GF-D8 (cell line): ENCODE measurements at regions not wholly inside any gene's neighbourhood (a gene's known extent, or its start where the extent isn't known, plus 50 kb on each side); places are given as distances from the start of the nearest gene placed in this dataset.
"Not testable (repeated sequence)": the region's sequence is repeated elsewhere in the genome, so short reads cannot be mapped to it uniquely, and the experiment has no call there.

ENCODE experiments used
- DNase-seq: peaks from one replicate; lab custom pipeline; 2025; lab: John Stamatoyannopoulos, UW

DNA sequence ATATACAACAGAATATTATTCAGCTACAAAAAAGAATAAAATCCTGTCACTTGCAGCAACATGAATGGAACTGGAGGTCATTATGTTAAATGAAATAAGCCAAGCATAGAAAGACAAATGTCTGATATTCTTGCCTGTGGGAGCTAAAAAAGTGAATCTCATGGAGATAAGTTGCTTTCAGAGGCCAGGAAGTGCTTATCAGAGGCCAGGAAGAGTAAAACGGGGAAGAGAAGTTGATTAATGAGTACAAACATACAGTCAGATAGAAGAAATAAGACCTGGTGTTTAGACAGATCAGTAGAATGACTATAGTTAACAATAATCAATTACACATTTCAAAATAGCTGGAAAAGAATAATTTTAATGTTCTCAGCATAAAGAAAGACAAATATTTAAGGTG, 54.4 kb upstream of the CPHXL start:
- DNase-seq: no peak

DNA sequence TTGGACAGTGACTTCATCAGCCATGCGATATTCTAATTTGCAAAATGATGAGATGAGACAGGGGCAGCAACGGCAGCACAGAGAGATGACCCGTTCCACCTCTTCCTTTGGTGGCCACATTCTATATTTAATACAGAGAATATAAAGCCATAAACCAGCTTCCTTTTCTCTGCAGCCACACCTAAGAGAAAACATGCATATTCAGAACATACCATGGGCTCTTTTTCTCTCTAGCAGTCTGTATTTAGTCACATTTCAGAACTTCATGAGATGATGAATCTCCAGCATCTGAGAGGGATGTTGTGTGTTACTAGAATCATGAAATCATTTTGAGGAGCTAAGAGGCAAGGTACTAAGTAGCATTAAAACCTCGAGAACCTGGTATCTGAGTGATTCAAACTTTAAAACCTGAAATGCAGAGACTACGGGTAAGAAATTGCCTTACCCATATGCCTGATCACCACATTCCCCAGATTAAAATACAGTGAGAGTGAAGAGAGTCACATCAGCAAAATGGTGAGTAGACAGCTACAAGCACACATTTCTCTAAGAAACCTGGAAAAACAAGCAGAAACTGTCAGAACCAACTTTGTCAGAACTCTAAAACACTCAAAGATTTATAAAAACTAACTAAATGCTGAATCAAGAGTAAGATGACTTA, 55.5 kb upstream of the CPHXL start:
- DNase-seq: no peak

DNA sequence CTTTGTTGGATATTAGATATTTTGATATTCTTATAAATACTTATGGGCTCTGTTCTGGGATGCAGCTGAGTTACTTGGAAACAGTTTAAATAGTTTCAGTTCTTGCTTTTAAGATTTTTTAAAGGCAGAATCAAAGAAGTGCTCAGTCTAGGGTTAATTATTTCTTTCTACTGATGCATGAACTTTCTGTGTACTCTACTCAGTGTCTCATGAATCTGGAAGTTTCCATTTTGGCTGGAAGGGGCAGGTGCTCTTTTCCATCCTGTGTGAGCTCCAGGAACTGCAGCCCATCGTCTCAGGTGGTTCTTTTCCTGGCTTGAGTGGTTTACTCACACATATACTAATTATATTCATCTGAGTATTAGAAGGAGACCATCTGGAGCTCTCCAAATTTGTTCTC, 61.1 kb upstream of the CPHXL start:
- no peak for DNase-seq

DNA sequence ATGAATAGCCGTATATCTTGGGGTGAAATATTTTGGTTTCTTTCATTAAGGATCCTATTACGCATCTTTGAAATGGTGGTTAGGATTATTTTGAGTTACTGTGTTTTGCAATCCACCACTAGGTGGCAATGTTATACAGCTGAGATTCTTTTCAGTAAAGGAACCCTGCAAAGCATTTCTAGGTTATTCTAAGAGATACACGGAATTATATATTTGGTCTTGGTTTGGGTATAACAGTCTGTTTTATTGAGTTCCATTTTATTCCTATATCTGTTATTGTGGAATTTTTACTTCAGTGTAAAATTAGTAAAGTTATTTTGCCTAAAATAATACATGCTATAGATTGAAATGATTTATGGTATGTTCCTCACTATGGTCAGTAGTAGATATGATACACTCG, 62.9 kb upstream of the CPHXL start:
- peak; percentile 13 for DNase-seq

DNA sequence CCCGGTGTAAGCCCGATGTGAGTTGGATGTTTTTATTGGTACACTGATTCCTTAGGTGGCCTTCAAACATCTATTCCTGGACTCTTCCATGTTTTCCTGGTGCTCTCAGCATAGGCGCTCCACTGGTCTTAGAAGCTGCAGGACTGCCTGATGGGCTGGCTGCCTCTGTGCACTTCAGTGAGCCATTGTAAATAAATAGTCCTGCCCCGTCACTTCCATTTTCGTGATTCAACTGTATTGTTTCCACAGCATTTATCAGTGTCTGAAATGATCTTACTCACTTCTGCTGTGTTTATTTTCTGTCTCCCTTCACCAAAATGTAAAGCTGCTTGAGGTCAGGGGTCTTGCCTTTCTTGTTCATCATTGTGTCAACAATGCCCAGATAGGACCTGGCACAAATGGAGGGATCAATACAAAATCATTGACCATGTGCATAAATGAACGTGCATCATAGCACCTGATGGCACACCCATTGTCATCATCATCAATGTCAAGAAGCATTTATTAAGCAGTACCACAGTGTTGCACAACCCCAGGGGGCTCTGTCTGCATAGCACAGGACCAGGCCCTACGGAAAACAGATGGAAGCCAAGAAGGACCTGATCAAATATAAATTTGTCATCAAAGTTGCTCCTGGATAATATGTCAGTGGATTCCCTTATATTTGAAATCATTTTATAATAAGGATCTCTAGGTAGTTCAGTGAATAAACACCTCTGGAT, 66.6 kb upstream of the CPHXL start:
- no peak for DNase-seq

DNA sequence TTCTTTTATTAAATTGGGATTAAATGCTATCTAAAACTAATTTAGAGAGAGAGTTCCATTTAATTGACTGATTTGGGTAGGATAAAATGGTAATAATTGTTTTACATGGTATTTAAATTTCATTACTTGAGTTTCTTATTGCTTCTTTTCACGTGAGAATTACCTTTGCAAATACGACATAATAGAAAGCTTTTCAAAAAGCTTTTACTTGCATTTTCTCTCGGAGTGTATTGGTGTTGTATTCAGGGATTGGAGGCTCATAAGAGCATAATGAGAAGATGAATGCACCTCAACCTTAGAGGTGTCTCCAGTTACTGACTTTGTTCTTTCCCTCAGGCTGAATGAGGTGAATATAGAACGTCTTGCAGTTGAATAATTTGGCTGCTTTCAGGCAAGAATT, 67.4 kb upstream of the CPHXL start:
- no peak for DNase-seq

DNA sequence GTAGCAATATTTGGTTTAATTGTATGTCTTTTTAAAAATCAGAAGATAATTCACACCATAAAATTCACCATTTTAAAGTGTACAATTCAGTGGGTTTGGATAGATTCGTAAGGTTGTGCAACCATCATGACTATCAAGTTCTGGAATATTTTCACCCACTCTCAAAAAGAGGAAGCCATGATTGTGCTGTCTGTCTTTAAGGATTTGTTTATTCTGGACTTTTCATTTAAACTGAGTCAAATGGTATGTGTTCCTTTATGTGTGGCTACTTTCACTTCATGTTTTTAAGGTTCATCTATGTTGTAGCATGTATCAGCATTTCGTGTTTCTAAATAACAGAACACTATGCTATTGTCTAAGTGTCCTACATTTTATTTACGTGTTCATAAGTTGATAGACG, 68.1 kb upstream of the CPHXL start:
- DNase-seq: no peak

DNA sequence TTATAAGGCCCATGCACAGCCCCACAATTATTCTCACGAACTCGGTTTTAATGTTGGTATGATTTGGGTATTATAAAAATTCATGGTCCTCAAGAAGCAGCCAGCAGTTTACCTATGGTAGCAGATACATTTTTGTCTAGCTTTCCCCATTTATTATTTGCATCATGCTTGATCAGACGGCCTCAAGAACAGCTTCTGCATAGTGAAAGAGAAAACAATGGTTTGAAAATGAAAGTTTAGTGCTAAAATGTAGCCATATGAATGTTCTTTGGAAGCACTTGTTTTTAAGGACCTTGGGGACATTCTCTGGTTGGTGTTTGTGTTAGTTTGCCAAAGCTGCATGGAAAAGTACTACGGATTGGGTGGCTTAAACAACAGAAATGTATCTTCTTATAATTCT, 72.4 kb upstream of the CPHXL start:
- no peak for DNase-seq

DNA sequence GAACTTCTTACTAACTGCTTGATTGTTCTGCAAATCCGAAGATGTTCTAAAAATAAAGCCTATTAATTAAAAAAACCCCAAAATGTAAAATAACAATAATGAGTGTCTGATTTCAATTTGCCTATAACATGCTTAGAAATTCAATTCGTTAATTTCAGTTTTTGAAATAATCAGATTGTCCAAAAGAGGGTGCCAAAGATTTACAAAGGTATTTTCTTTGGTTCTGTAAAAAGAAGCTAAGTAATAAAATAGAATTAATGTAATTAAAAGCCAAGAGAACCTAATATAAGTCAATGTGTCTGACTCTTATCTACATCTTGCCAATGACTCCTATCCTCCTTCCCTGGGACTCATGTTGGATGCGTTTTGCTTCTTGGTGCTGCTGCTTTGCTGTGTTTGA, 75.0 kb upstream of the CPHXL start:
- DNase-seq: no peak

DNA sequence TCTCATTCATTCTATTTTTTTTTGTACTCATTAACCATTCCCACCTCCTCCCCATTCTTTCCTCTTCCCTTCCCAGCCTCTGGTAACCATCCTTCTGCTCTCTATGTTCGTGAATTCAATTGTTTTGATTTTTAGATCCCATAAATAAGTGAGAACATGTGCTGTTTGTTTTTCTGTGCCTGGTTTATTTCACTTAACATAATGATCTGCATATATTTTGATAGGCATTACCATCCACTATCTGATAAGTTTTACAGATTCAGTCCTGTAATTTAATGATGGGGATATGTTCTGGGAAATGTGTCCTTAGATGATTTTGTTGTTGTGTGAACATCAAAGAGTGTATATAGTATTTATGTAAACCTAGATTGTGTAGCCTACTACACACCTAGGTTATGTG, 77.5 kb upstream of the CPHXL start:
- no peak for DNase-seq

DNA sequence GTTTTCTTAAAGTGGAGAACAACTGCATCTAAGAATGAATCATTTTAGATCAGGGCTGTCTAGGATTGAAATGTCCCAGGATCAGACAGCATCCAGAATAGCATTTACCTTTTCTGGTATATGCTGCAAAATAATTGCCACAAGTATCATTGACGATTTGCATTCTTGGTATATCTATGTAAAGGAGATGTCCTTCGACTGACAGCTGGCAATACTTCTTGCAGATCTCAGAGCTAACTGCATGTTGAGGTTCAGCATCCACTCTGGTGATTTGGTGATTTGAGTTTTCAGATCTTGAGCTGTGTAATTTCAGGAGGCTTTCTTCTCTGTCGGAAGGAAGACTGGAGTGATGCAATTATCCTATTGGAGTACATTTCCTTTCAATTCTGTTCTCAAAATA, 78.1 kb upstream of the CPHXL start:
- DNase-seq: no peak

DNA sequence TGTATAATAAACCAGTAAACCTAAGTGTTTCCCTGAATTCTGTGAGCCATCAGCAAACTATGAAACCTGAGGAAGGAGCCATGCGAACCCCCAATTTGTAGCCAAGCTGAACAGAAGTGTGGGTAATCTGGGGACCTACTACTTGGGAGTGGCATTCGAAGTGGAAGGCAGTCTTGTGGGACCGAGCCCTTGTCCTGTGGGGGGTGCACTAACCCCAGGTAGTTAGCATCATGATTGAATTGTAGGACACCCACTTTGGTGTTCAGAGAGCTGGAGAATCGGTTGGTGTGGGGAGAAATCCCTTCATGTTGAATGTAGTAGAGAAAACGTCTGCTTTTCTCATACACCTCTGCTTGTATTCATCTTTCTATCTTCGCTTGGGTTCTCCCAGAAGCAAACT, 79.7 kb upstream of the CPHXL start:
- no peak for DNase-seq

DNA sequence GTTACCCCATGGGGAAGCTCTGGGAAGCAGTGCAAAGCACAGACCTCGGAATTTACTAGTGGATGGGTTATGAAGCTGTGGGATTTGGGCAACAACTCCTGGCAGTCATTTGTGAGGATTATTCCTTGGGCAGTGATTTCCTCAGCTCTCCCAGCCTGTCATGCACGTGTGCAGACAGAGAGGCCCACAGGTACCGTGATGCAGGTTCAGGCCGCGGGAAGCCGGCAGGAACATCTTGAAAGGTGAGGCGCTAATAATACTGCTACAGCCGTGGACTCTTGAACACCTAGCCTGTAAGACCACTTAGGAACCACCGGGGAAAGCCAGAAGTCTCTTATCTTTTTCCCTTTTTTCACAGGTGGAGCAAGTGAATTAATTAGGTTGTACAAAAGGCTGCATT, 80.2 kb upstream of the CPHXL start:
- no peak for DNase-seq

DNA sequence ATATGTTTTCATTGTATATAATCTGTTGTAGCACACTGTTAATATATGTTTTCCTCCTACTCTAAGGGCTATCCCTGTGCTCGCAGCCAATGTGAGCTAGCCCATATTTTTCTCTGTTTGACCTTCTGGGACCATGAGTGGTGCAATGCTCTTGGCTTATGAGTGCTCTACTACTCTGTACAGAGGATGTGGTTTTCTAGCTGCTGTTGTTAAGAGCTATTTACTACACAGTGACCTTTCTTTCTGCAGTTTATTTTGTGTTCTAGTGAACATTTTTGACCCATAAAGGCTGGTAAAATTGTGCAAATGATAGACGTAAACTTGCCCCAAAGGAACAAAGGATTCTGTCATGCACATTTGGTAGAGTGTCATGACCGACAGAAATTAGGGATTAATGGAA, 84.1 kb upstream of the CPHXL start:
- no peak for DNase-seq

DNA sequence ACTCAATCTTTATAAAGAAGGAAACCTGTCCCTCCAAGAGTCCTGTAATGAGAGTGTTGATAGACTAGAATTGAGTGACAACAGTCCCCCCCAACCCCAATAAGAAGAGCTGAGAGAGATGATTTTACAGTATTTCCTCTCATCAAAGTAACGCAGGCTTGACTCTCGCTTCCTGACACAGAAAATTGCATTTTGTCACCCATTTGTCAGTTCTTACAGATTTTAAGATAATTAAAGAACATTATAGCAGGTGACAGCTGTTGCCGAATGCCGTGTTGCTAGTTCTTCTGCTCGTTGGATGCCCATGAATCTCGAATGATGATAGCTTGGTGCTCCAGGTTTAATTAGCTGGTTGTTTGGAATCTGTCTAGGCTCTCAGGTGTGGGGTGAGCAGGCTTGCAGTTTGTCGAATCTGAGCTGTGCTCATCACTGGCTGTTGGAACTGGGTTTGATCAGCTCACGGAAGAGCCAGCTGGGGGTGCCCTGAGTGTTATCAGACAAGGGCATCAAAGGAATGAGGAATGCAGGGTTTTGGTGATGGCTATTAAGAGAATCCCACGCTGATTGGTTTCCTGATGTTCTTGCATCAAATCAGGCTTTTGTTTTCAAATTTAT, 84.8 kb upstream of the CPHXL start:
- DNase-seq: no peak

DNA sequence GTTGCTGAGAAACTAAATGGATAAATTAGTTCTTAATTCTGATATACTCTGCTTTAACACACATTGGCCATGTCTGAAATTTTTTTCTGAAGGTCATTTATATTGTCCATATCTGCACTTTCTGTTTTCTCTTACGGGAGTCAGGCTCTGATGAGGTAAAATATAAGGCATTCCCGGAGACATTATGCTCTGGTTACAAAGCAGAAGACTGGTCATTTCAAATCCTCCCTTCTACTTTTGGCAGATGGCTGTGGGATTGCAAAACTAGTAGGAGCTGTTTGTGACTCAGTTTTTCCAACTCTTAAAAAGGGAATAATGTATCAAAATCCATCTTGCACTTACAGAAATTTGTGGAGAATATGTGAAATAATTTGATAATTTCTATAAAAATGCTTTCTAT, 92.2 kb upstream of the CPHXL start:
- DNase-seq: no peak

DNA sequence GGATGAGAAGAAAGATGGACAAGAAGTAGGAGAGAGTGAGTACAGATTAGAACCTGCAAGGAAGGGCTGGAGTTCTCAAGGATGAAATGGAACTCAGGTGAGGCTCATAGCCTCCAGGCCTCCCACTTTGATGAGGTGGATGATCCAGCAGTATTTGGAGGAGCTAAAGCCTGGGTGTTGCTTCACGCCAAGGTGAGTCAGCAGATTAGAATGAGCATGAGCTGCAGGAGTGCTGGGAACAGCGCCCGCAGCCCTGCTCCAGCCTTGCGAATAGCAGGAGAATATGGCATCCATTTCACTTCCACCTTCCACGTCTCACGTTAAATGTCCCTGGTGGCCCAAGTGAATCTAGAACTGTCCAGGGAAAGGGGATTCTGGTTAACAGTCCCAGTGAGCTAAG, 94.4 kb upstream of the CPHXL start:
- DNase-seq: no peak

DNA sequence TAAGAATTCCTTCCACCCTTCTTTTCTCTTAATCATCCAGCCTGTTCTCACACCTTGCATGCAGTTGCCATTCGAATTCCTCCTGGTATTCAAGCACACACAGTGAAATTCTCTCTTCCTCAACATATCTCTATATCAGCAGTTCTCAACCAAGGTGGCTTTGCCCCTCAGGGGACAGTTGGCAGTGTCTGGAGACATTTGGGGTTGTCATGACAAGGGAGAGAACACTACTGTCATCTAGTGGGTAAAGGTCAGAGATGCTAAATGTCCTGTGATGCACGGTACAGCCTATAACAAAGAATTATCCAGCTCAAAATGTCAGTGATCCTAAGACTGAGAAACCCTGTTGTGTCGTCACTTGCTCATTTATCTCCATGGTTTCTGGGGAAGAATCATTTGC, 94.8 kb upstream of the CPHXL start:
- no peak for DNase-seq

DNA sequence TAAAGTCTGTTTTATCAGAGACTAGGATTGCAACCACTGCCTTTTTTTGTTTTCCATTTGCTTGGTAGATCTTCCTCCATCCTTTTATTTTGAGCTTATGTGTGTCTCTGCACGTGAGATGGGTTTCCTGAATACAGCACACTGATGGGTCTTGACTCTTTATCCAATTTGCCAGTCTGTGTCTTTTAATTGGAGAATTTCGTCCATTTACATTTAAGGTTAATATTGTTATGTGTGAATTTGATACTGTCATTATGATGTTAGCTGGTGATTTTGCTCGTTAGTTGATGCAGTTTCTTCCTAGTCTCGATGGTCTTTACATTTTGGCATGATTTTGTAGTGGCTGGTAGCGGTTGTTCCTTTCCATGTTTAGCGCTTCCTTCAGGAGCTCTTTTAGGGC, 99.5 kb upstream of the CPHXL start:
- not testable (repeated sequence) for DNase-seq

DNA sequence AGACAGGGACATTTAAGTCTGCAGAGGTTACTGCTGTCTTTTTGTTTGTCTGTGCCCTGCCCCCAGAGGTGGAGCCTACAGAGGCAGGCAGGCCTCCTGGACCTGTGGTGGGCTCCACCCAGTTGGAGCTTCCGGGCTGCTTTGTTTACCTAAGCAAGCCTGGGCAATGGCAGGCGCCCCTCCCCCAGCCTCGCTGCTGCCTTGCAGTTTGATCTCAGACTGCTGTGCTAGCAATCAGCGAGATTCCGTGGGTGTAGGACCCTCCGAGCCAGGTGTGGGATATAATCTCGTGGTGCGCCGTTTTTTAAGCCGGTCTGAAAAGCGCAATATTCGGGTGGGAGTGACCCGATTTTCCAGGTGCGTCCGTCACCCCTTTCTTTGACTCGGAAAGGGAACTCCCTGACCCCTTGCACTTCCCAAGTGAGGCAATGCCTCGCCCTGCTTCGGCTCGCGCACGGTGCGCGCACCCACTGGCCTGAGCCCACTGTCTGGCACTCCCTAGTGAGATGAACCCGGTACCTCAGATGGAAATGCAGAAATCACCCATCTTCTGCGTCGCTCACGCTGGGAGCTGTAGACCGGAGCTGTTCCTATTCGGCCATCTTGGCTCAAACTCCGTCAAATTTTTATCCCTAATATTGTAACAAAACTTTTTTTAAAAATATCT, 101.2 kb upstream of the CPHXL start:
- DNase-seq: not testable (repeated sequence)

DNA sequence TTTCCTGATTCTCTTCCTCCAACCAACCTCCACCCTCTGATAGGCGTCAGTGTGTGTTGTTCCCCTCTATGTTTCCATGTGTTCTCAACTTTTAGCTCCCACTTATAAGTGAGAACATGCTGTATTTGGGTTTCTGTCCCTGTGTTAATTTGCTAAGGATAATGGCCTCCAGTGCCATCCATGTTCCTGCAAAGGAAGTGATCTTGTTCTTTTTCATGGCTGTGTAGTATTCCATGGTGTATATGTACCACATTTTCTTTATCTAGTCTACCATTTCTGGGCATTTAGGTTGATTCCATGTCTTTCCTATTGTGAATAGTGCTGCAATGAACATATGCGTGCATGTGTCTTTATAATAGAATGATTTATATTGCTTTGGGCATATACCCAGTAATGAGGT, 107.1 kb upstream of the CPHXL start:
- not testable (repeated sequence) for DNase-seq

DNA sequence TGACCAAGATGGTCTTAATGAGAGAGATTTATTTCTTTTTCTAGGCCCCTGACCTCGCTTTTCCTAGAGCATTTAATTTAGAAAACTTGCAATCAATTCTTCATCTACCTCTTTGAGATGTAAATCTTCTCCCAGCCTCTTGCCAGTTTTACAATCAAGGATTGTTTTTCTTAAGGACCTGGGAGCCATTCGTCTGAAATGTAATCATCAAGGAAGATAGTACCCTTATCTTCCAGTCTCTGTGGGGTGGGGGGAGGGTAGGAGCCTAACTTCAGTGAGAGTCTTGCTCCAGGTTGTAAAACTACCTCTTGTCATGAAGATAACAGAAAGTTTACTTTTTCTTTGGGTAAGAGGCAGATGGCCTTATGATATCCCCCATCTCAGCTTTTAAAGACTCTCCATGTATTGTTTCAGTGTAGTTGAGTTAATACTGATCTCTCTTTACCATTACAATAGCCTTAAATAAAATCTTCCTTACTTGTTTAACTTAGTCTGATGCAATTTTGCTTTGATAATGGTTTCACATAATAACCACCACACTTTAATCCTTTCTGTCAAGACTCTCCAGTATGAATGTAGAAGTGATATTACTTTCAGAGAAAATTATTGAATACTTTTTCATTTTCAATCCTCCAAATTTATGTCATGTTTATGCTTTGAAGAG, 110.2 kb upstream of the CPHXL start:
- no peak for DNase-seq

DNA sequence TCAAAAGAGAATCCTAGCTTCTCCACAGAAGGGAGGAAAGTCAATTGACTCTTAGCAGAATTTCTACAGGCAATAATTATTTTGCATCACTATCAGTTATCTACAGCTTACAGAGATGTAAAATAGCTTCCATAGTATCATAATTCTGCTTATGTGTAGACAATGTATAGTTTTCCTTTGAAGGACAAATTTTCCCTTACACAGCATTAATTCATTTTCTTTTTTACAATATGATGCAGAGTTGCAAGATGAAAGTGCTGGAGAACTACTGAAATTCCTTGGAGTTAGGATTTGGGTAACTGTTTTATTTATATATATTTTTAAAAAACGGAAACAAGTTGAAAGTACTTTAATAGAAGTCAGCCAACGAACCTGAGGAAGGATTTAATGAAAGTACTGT, 111.0 kb upstream of the CPHXL start:
- DNase-seq: no peak
